WTC11 (cell line): ENCODE measurements at regions not wholly inside any gene's neighbourhood (a gene's known extent, or its start where the extent isn't known, plus 50 kb on each side); places are given as distances from the start of the nearest gene placed in this dataset.

Experiments
- ATAC-seq: fragments of 200-7000 bp; cut with Tn5 transposase; 2 replicates; pipeline ENCODE4 v1.10.0; 2021; ENCODE audit warnings: mild to moderate bottlenecking, moderate library complexity
- CTCF ChIA-PET: fragments of 300-600 bp; sonication (Branson Sonifier 250); formaldehyde crosslinking; loops from one replicate; lab custom pipeline; 2021; ENCODE audit warnings: antibody characterized with exemption; lab: Charles Lee
- POLR2A ChIA-PET: fragments of 350-600 bp; sonication (Branson Sonifier 250); formaldehyde crosslinking; loops from one replicate; lab custom pipeline; 2021; ENCODE audit warnings: antibody characterized with exemption; lab: Charles Lee
- DNase-seq: peaks from one replicate; pipeline ENCODE4 v3.0.0; 2021; ENCODE audit warnings: low spot score
- H3K27ac Mint-ChIP-seq: 2 replicates; pipeline ENCODE4 v1.8.0; 2021; ENCODE audit warnings: mixed read lengths
- H3K27me3 Mint-ChIP-seq: 2 replicates; pipeline ENCODE4 v1.8.0; 2021; ENCODE audit warnings: low read depth, mild to moderate bottlenecking, moderate library complexity, mixed read lengths
- H3K36me3 Mint-ChIP-seq: 2 replicates; pipeline ENCODE4 v1.8.0; 2021; ENCODE audit warnings: mixed read lengths
- H3K4me1 Mint-ChIP-seq: 2 replicates; pipeline ENCODE4 v1.8.0; 2022; ENCODE audit warnings: mixed read lengths
- H3K4me3 Mint-ChIP-seq: 2 replicates; pipeline ENCODE4 v1.8.0; 2021; ENCODE audit warnings: mild to moderate bottlenecking, moderate library complexity, mixed read lengths
- H3K9me3 Mint-ChIP-seq: 2 replicates; pipeline ENCODE4 v1.8.0; 2021; ENCODE audit warnings: mixed read lengths
- AFF4 ChIP-seq: sonication (generic); formaldehyde crosslinking; IDR thresholded peaks from 2 replicates; pipeline ENCODE4 v1.8.1; 2023; ENCODE audit warnings: mild to moderate bottlenecking, missing genetic modification reagents, borderline replicate concordance
- CDX4 ChIP-seq: fragments of 250-450 bp; sonication (Bioruptor Pico); IDR thresholded peaks from 2 replicates; pipeline ENCODE4 v1.9.0; 2021; ENCODE audit warnings: moderate library complexity, mild to moderate bottlenecking, inconsistent platforms, borderline replicate concordance
- CREM ChIP-seq: sonication (generic); formaldehyde crosslinking; IDR thresholded peaks from 2 replicates; pipeline ENCODE4 v1.8.1; 2022; ENCODE audit warnings: mild to moderate bottlenecking, missing genetic modification reagents, moderate library complexity
- ELF4 ChIP-seq: sonication (generic); formaldehyde crosslinking; IDR thresholded peaks from 2 replicates; pipeline ENCODE4 v1.8.1; 2022; ENCODE audit warnings: low read depth, mild to moderate bottlenecking, moderate library complexity, missing genetic modification reagents
- HMGXB4 ChIP-seq: sonication (generic); formaldehyde crosslinking; IDR thresholded peaks from 2 replicates; pipeline ENCODE4 v1.8.1; 2023; ENCODE audit warnings: mild to moderate bottlenecking, moderate library complexity, missing genetic modification reagents
- KAT7 ChIP-seq: sonication (generic); formaldehyde crosslinking; IDR thresholded peaks from 2 replicates; pipeline ENCODE4 v1.8.1; 2023; ENCODE audit warnings: missing genetic modification reagents, mild to moderate bottlenecking, borderline replicate concordance
- MAX ChIP-seq: sonication (generic); formaldehyde crosslinking; IDR thresholded peaks from 2 replicates; pipeline ENCODE4 v1.8.0; 2022; ENCODE audit warnings: mild to moderate bottlenecking, missing genetic modification reagents
- MXD4 ChIP-seq: fragments of 250-450 bp; sonication (Bioruptor Pico); IDR thresholded peaks from 2 replicates; pipeline ENCODE4 v1.8.0; 2021; ENCODE audit warnings: mild to moderate bottlenecking, moderate library complexity, borderline replicate concordance
- MYBL2 ChIP-seq: sonication (generic); formaldehyde crosslinking; IDR thresholded peaks from 2 replicates; pipeline ENCODE4 v1.8.1; 2023; ENCODE audit warnings: mild to moderate bottlenecking, moderate library complexity, missing genetic modification reagents
- NR2C2 ChIP-seq: sonication (generic); formaldehyde crosslinking; IDR thresholded peaks from 2 replicates; pipeline ENCODE4 v1.8.0; 2022; ENCODE audit warnings: mild to moderate bottlenecking, missing genetic modification reagents
- PRDM15 ChIP-seq: sonication (generic); formaldehyde crosslinking; IDR thresholded peaks from 2 replicates; pipeline ENCODE4 v1.8.0; 2022; ENCODE audit warnings: missing genetic modification reagents
- SMAD3 ChIP-seq: sonication (generic); formaldehyde crosslinking; IDR thresholded peaks from 2 replicates; pipeline ENCODE4 v1.8.0; 2022; ENCODE audit warnings: missing genetic modification reagents, mild to moderate bottlenecking, borderline replicate concordance
- SMAD4 ChIP-seq: sonication (generic); formaldehyde crosslinking; IDR thresholded peaks from 2 replicates; pipeline ENCODE4 v1.8.0; 2022; ENCODE audit warnings: mild to moderate bottlenecking, missing genetic modification reagents
- ZNF232 ChIP-seq: sonication (generic); formaldehyde crosslinking; IDR thresholded peaks from 2 replicates; pipeline ENCODE4 v1.8.0; 2022; ENCODE audit warnings: mild to moderate bottlenecking, missing genetic modification reagents
- ZSCAN18 ChIP-seq: fragments of 250-450 bp; sonication (Bioruptor Pico); IDR thresholded peaks from 2 replicates; pipeline ENCODE4 v2.1.2; 2022; ENCODE audit warnings: mild to moderate bottlenecking, moderate library complexity

GRCh38 chr3:193998123-193998448 lies 137.9 kb upstream of the HES1 start:
- ChIA-PET CTCF (interaction anchor here (0.6 kb wide), 1 partner anchor 17 kb away, joined by 4 read pairs; no protein-coding TSS in a partner anchor), POLR2A (no interaction called here)
- no peak for DNase-seq
- H3K4me3 Mint-ChIP-seq: no peak overlapping the region
- H3K4me1 Mint-ChIP-seq: peaks cover 69% of the 10 kb centered on the region
- no peaks in the 10 kb centered on the region for H3K9me3 Mint-ChIP-seq
- H3K36me3 Mint-ChIP-seq: no peaks in the 10 kb centered on the region
- peaks cover 14% of the 10 kb centered on the region for H3K27me3 Mint-ChIP-seq
- no peak overlapping the region for H3K27ac Mint-ChIP-seq
- ATAC-seq: no peak
- TF ChIP-seq CDX4 (CRISPR knock-in tag) (no peak), PRDM15 (CRISPR knock-in tag) (no peak), SMAD4 (no peak)

- peaks cover 68% of the 10 kb centered on the region for H3K4me1 Mint-ChIP-seq
- no peaks in the 10 kb centered on the region for H3K9me3 Mint-ChIP-seq
- DNase-seq (no peak), ATAC-seq (no peak)
- POLR2A ChIA-PET: no interaction called here
- H3K4me3 Mint-ChIP-seq: no peak overlapping the region
- H3K36me3 Mint-ChIP-seq: no peaks in the 10 kb centered on the region
- no peak overlapping the region for H3K27ac Mint-ChIP-seq
- TF ChIP-seq ELF4 (CRISPR knock-in tag) (no peak), ZNF232 (CRISPR knock-in tag) (no peak), KAT7 (no peak), NR2C2 (CRISPR knock-in tag) (no peak), CREM (CRISPR knock-in tag) (no peak)
- H3K27me3 Mint-ChIP-seq: peaks cover 18% of the 10 kb centered on the region
- CTCF ChIA-PET: no interaction called here
These were observed 137.2 kb upstream of the HES1 start for GRCh38 chr3:193998628-193999195.

GRCh38 chr3:194000100-194000499 lies 135.8 kb upstream of the HES1 start:
- POLR2A ChIA-PET: no interaction called here
- H3K36me3 Mint-ChIP-seq: no peaks in the 10 kb centered on the region
- no peak for DNase-seq

GRCh38 chr3:194000712-194001111 lies 135.2 kb upstream of the HES1 start:
- Mint-ChIP-seq H3K4me1 (peaks cover 66% of the 10 kb centered on the region), H3K36me3 (no peaks in the 10 kb centered on the region), H3K27ac (no peak overlapping the region), H3K9me3 (no peaks in the 10 kb centered on the region), H3K27me3 (peaks cover 38% of the 10 kb centered on the region), H3K4me3 (no peak overlapping the region)
- ChIA-PET POLR2A (no interaction called here), CTCF (no interaction called here)
- DNase-seq (no peak), ATAC-seq (no peak)
- TF ChIP-seq MAX (CRISPR knock-in tag) (no peak), CDX4 (CRISPR knock-in tag) (no peak), CREM (CRISPR knock-in tag) (no peak), AFF4 (no peak), SMAD3 (CRISPR knock-in tag) (no peak), ZSCAN18 (CRISPR knock-in tag) (no peak), MXD4 (CRISPR knock-in tag) (no peak)

More at GRCh38 chr3:194000100-194000499, 135.8 kb upstream of the HES1 start:
- peak overlapping the region; percentile 28; the same call in 1 of the 2 replicates for H3K27ac Mint-ChIP-seq
- no peaks in the 10 kb centered on the region for H3K9me3 Mint-ChIP-seq
- no peak for ATAC-seq
- H3K4me1 Mint-ChIP-seq: peaks cover 71% of the 10 kb centered on the region
- no peak overlapping the region for H3K4me3 Mint-ChIP-seq
- H3K27me3 Mint-ChIP-seq: peaks cover 32% of the 10 kb centered on the region
- TF ChIP-seq MYBL2 (CRISPR knock-in tag) (no peak), HMGXB4 (CRISPR knock-in tag) (no peak)
- CTCF ChIA-PET: no interaction called here
